ENCODE measurements at regions not wholly inside any gene's neighbourhood (a gene's known extent, or its start where the extent isn't known, plus 50 kb on each side); places are given as distances from the start of the nearest gene placed in this dataset.
A peak's percentile ranks its signal among the peaks of the same experiment; 100 is the strongest.

GRCh38 chr2:226680719-226681118 lies 118.9 kb downstream of the IRS1 start:
- no peak for DNase-seq

DNA sequence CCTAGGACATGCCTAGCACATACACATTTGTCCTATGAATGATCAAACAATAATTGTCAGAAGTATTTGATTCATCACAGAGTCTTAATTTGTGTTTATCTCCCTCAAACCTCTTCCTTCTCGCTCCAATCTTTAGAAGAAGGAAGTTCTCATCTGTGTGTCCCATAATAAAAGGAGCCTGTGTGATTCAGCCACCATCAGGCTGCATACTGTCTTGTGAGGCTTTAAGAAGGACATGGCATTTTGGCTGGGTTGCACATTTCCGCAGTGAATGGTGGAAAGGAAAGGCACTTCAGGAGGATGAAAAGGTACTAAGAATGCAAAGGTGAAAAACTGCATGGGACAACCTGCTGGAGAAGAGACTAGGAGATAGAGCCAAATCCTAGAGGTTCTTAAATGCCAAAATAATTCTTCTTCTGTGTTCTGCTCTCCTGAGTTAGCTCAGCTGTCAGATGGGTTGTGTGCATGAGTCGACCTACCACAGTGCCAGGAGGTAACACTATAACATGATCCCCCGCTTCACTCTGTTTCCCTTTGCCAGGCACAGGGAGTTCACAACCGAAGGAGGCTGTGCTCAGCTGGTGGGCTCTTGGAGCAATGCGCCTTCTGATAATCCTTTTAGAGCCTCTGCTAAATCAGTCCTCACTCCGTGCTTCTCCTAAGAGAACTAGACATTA lies 120.1 kb downstream of the IRS1 start:
- no peak for DNase-seq

DNA sequence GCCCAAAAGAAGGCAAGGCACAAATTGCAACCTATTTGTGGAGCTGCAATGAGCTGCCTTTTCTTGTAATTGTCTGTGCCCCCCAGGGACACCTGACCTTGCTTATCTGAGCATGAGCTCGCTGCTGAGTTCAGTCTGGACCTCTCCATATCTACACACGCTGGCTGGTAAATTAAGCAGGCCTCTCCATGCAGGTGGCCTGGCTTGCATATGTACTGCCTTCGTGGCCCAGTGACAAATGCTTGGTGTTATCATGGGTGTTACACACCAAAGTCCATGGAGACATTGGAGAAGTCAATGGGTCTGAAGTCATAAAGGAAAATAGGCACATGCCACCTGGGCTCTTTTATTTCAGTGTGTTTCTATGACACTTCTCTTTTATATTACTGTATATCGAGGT lies 121.2 kb downstream of the IRS1 start:
- no peak for DNase-seq

DNA sequence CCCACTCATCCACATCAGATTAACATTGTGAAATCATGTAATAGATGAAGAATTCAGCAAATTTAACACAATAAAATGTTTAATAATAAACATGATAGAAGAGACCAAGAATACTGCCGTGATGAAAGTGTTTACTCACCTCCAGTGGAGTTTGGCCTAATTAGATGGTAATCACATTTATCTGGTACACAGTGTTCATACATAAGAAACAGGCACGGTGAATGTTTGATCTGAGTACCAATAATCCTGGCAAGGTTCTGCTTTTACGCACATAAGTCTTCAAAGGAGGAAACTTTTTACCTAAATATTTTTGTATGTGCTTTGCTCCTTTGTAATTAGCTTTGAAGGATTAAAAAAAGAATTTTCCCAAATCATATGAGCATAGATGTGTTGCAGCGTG lies 122.5 kb downstream of the IRS1 start:
- DNase-seq, result no peak

GRCh38 chr2:226676618-226677017 lies 123.0 kb downstream of the IRS1 start:
- no peak for DNase-seq

DNA sequence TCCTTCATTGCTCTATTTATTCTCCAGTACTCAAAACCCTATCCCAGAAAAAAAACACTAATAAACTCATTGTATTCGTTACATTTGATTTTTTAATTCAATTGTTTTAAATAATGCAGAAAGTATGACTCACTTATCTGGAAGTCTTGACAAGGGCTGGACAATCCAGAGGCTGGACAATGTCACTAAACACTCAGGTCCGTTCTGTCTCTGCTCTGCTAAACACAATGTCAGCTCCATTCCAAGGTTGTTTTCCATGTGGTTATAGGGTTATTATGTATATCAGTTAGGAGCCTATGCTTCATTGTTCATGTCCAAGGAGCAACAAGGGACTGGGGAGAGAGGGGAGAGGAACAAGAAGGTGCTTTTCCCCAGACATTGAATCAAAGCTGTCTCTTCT lies 125.5 kb downstream of the IRS1 start:
- no peak for DNase-seq

GRCh38 chr2:226673314-226673723 lies 126.3 kb downstream of the IRS1 start:
- no peak for DNase-seq

GRCh38 chr2:226671141-226671676 lies 128.4 kb downstream of the IRS1 start:
- no peak for DNase-seq

DNA sequence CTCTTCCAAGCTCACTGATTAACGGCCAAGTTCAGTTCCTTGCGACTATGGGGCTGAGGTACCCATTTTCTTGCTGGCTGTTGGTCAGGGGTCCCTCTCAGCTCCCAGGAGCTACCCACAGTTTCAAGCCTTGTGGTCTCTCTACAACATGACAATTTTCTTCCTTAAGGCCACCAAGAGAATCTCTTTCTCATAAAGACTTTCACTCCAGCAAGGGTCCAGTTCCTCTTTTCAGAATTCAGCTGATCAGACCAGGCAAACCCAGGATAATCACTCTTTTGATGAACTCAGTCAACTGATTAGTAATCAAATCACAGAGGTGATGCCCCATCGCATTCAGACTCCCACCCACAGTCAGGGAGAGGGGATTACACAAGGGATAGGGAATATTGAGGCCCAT lies 129.7 kb downstream of the IRS1 start:
- no peak for DNase-seq

- no peak for DNase-seq
Observed at GRCh38 chr2:226669249-226669648, 130.4 kb downstream of the IRS1 start.

DNA sequence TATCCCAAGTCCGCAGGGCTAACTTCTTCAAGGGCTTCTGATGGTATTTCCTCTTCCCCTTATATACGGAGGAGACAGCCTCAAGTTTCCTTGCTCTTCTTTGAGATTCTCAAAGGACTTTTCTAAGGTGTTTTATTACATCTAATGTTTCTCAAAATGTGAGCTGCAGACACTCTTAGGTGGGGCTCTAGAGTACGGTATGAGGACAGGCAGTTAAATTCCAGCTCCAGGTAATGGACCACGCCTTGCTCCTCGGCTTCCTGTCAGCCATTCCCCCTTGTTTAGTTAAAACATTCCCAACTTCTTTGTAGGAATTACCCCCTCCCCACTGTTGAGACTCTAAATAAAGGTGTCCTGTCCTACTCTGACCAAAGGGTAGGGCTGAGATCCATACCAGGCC lies 131.9 kb downstream of the IRS1 start:
- DNase-seq, result no peak

- DNase-seq, result no peak
Observed at GRCh38 chr2:226665306-226665831, 134.3 kb downstream of the IRS1 start.

DNA sequence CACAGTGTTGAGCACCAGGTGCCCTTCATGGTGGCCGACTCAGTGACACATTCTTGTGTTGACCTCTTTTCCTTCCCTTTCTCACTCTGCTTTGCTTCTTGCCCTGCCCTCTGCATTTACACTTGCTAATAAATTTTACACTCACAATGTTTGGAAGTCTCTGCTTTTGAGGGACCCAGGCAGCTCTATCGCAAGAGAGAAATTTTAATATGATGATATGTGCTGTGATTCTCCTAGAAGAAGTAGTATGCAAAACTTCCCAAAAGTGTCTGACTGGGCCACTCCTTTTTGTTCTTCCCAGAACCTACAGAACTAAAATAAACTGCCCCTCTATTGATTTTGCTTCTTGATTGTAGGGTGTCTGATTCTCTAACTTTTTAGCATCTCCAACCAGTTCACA lies 135.0 kb downstream of the IRS1 start:
- DNase-seq, result no peak

- DNase-seq, result no peak
Observed at GRCh38 chr2:226664140-226664539, 135.5 kb downstream of the IRS1 start.

- DNase-seq, result peak in 1 of 4 experiments; percentile 10
Observed at GRCh38 chr2:226661789-226662545, 137.7 kb downstream of the IRS1 start.

DNA sequence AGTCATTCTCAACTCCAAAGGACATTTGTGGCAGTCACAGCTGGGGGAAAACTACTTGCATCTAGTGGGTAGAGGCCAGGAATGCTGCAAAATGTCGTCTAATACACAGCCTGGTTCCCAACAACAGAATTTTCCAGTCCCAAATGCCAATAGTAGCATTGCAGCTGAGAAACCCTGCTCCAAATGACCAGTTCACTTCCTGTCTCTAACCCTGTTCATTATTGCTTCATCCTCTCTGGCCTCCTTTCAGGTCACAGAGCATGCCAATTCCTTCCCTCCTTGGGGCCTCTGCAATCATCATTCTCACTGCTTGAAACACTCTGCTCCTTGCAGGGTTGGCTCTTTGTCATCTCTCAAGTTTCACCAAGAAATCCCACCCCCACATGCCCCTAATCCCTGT lies 139.1 kb downstream of the IRS1 start:
- no peak for DNase-seq

DNA sequence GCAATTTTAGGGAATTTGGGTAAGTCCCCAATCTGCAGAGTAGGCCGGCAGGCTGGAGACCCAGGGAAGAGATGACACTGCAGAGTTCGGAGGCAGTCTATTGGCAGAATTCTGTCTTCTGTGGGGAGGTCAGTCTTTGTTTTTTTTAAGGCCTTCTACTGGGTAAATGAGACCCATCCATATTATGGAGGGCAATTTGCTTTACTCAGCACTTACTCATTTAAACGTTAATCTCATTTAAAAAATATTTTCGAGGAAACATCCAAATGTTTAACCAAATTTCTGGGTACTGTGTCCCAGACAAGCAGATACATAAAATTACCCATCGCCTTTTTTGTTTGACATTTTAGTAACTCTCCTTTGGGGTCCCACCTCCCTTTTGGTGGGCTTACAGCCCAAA lies 139.5 kb downstream of the IRS1 start:
- DNase-seq, result no peak

- DNase-seq, result no peak
Observed at GRCh38 chr2:226659410-226659809, 140.2 kb downstream of the IRS1 start.

DNA sequence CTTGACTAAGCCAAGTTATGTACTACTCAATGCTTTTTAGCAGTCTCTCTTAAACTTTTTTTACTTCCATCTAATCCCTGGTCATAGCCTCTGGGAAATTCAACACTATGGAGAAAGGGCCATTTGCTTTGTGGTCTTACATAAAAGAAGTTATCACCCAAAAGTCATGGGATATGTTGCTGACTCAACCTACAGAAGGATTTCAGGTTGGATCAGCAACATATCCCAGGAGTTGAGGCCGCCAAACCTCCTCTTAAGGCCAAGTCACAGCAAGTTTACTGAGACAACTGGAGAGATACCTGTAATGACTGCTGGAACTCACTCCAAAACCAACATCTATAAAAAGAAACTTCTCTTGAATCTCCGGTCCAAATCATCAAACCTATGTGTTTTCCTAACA lies 141.1 kb downstream of the IRS1 start:
- no peak for DNase-seq

GRCh38 chr2:226657340-226658053 lies 142.1 kb downstream of the IRS1 start:
- no peak for DNase-seq

DNA sequence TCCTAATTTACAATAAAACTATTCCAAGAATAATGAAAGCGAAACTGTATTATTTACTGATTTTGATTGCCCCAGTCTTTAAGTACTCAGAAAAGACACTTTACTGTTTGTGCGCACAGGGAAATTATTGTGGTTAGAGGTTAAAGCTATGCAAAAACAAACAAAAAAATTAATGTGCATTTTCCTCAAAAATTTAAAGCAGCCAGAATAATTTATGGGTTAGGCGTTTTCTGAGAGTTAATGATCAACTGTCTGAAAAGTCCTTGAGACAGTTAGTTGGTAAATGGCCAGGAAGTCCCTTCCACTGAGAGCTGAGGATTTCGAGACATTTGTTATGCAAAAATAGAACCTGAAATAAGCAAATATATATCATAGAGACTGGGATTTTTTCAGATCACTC lies 143.3 kb downstream of the IRS1 start:
- DNase-seq, result no peak

- peak; percentile 5 to 48 (median 30) for DNase-seq
Observed at GRCh38 chr2:226655871-226656270, 143.7 kb downstream of the IRS1 start.

Measured in suppressor macrophage (primary cell).